Activated CD4-positive, CD25-positive, alpha-beta regulatory T cell treated with anti-CD3 and anti-CD28 coated beads, Interleukin-2, amount 50 U/mL, for 24 hours (primary cell): ENCODE measurements at regions not wholly inside any gene's neighbourhood (a gene's known extent, or its start where the extent isn't known, plus 50 kb on each side); places are given as distances from the start of the nearest gene placed in this dataset.
"Not testable (repeated sequence)": the region's sequence is repeated elsewhere in the genome, so short reads cannot be mapped to it uniquely, and the experiment has no call there.

Experiments
- ATAC-seq, 2 donors: fragments of 150-1000 bp; cut with Tn5 transposase; one replicate each; pipeline ENCODE4 v1.10.0; 2021; ENCODE audit warnings: mild to moderate bottlenecking in 1 of 2, moderate library complexity in 1 of 2

DNA sequence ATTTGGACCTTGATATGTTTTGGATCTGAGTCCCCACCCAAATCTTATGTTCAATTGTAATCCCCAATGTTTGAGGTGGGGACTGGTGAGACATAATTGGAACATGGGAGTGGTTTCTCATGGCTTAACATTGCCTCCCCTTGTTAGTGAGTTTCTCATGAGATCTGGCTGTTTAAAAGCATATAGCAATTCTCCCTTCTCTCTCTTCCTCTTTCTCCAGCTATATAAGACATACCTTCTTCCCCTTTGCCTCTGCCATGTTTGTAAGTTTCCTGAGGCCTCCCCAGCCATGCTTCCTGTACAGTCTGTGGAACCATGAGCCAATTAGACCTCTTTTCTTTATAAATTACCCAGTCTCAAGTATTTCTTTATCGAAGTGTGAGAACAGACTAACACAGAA is 692.4 kb downstream of the KCNT2 start:
- no peak for ATAC-seq

DNA sequence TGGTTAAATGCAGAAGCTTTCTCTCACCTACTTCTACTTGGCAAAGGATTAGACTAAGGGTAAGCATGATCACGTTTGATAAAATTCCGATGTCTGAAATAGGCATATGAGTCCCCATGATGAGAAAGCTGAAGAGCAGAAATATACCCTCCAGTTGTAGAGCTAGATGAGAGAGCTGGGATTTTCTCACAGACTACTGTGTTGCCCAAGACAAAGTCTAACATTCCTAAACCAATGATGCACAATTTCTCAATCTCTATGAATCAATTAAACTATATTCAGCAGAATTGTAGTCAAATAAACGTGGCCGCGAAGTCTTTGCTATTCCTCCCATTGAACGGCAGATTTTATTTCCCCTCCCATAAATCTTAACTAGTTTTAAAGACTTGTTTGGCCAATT is 699.2 kb downstream of the KCNT2 start:
- no peak for ATAC-seq

DNA sequence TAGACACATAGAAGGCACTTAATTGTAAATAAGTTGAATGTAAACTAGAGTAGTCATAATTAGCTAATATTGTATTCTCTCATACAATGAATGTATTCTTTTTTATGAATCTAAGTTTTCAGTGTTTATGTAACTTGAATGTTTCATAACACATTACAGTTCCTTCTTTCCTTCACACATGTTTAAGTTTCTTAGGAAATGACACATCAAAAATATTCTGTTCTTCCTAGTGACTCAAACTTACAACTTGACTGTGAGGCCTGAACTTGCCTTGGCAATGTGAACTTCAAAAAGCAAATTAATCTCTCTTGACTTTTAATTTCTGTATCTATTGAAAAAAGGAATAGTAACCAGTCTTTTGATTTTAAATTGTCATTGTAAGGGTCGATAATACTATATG is 700.1 kb downstream of the KCNT2 start:
- no peak for ATAC-seq

DNA sequence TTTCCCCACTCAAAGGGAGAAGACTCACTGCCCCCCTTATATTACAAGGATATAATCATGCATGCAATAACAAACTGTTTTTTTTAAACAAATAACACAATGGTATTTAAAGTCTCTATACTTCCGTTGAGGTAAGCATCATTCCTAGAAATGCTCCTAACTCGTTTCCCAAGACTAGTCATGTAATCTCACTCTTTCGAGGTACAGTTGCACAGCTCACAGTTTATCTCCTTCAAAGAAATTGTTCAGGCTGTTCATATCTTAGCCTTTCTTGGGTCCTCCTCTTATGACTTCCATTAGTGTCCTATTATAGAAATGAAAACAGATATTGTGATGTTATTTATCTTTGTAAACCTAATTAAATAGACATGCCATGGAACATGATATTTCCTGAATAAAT is 705.0 kb downstream of the KCNT2 start:
- ATAC-seq, result no peak

DNA sequence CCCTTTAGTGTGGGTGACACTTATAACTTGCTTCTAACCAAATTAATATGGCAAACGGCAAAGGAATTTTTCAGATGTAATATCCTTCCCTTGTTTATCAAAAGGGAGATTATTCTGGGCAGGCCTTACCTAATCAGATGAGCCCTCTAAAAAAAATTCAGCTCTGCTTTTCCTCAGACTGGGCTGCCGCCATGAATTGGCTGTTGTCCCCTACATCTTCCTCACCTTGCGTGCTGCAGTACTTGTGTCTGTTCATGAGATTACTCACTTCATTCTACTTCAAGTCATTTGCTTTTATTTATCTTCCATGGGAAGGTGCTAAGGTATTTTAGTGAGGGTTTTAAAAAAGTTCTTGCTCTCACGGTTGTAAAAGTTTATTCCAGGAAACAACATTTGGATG is 705.5 kb downstream of the KCNT2 start:
- ATAC-seq, result no peak

DNA sequence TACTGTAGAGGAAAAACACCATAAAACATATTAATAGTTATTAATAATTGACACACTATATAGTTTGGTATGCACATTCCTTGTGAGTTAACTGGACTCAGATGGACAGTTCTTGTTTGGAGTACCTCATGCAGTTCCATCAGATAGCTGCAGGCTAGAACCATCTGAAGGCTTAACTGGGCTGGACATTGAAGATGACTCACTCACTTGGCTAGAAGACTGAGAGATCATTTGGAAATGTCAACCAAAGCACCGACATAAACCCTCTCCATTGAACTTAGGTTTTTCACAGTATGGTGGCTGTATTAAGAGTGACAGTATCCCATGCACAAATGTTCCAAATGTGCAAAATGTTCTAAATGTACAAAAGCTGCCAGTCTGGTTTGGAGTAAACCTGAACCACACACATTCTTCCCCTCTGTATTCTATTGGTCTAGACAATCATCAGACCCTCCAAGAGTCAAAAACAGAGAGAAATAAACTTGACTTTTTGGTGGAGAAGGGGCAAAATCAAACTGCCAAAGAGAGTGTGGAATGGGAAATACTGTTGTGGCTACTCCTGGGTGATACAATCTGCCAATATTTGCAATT is 708.4 kb downstream of the KCNT2 start:
- ATAC-seq, result no peak

DNA sequence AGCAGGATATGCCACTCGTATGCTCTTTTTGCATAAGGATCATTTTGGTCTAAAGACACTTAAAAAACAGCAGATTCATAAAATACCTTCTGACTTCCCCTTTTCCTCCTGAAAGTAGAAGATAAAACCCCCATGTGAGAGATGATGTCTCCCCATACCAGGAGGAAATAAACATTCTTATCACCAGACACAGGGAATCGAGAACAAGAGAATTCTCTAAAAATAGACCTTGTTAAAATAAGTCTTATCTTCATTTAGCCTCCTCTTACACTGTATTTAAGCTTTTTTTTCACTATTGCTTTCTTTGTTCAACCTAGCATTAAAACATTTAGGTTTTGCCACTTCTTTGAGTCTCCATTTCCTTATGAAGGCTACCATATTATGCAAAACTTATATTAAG is 709.3 kb downstream of the KCNT2 start:
- ATAC-seq, result no peak

DNA sequence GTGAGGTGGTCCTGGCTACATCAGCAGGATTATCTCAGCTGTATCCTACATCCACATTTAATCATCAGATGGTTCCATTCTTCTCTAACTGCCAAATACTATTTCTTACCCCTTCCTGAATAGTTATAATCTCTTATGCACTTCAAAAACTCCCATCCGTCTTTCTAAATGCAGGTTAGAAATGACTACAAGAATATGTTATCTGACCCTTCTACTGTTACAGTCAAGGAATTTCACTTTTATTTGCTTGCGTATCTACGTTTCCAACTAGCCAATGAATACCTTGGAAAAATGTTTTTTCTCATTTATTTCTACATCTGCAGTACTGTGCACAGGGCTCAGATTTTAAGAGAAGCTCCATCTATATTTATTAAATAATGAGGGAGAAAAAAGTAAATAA is 709.9 kb downstream of the KCNT2 start:
- ATAC-seq, result no peak

DNA sequence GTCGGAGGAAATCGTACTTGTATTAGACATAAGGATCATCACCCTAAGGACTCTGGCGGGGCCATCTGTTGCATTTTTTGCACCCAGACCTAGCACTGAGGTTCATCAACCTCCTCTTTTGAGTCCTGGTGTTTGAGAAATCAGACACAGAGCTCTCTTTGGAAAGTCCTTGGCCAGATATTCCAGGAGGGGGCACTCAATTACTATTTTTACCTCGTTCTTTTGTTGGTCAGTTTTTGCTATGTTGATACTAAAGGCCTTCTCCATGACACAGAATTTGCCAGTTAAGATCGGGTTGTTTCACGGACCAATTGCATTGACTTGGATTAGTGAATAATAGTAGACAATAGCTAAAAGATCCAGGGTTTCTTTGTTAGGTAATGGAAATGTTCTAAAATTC is 711.2 kb downstream of the KCNT2 start:
- no peak for ATAC-seq

DNA sequence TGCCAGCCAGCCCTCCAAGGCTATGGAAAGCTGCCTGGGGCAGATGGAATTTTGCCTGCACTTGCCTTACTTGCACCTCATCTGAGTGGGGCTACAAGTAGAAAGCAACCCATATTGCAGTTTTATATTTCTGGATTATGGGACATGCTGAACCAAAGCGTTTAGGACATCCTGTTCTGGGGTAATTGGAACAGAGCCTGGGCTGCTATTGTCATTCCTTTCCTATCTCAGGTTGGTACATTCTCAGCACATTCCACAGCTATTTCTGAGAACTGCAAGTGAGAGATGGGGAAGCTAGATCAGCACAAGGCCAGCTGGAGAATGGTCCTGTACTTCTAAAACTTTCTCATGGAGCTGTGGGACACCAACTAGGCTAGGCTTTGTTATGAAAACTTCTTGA is 713.8 kb downstream of the KCNT2 start:
- no peak for ATAC-seq

DNA sequence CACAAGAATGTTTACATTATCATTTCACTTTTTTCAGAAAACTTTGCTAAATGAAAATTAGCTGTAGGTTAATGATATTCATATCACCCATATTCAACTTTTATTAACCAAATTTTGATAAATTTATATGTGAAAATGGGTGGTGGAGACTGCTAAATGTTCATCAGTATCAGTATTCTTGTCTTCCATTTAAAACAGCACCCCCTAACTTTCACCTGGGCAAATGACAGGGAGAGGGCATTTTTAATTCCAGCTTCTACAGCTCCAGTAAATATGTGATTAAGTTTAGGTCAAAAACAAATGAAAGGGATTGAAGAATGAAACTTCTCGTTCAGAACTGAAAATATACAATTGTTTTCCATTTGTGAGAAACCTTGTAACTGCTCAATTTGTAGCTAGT is 722.2 kb downstream of the KCNT2 start:
- ATAC-seq, result no peak

DNA sequence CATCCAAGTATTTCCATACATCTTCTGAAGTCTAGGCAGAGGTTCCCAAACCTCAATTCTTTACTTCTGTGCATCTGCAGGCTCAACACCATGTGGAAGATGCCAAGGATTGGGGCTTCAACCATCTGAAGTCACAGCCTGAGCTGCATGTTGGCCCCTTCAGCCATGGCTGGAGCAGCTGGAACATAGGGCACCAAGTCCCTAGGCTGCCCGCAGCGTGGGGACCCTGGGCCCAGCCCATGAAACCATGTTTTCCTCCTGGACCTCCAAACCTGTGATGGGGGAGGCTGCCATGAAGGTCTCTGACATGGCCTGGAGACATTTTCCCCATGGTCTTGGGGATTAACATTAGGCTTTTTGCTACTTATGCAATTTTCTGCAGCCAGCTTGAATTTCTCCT is 729.8 kb downstream of the KCNT2 start:
- ATAC-seq, result no peak

DNA sequence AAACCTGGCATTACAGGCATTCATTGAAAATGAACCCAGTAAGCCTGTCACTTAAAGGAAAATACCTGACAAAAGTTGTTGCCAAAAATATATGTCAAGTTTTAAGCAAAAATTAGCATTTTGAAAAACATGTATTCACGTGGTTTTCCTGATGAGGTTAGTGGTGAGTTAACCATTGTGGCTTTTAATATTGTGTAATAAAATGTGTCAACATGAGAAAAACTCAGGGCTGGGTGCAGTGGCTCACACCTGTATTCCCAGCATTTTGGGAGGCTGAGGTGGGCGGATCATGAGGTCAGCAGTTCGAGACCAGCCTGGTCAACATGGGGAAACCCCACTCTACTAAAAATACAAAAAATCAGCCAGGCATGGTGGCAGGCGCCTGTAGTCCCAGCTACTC is 731.4 kb downstream of the KCNT2 start:
- no peak for ATAC-seq

DNA sequence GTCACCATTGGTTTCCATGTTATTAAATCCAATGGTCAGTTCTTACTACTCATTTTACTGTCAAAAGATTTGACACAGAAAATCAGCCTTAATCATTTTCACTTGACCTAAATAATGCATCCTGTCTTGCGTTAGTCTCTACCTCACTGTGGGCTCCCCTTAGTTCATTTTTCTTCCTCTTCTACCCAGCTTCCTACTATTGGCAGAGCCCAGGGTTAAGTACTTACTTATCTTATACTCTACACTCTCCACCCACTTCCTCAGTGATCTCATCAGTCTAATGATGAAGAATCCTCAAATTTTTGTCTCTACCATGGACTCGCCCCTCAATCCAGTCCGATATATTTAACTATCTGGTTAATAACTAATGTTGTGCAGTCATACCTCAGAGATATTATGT is 735.9 kb downstream of the KCNT2 start:
- no peak for ATAC-seq

DNA sequence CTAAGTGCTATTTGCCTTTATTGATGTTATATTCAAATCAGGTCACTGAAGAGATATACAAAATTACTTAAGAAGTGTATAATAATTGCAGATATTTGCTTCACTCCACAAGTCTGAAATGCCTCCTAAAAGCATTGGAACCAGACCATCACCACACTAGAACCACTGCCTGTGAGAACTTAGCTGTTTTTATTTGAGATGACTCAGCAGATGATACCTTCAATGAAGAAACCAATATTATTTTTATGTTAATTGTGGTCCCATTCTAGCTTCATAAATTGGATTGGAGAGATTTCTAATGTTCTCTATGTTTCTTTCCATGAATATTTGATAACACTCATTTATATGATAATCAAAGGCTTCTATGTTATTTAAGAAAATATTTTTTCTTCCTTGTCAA is 740.6 kb downstream of the KCNT2 start:
- no peak for ATAC-seq

DNA sequence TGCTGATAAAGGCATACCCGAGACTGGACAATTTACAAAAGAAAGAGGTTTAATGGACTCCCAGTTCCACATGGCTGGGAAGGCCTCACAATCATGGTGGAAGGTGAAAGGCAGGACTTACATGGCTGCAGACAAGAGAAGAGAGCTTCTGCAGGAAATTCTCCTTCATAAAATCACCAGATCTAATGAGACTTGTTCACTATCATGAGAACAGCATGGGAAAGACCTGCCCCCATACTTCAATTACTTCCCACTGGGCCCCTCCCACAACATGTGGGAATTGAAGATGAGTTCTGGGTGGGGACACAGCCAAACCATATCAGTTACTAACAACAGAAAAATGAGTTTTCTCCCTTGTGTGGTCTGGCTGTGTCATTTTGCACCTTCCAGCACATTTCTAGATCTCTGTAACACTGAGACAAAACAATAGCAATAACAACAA is 741.4 kb downstream of the KCNT2 start:
- no peak for ATAC-seq

DNA sequence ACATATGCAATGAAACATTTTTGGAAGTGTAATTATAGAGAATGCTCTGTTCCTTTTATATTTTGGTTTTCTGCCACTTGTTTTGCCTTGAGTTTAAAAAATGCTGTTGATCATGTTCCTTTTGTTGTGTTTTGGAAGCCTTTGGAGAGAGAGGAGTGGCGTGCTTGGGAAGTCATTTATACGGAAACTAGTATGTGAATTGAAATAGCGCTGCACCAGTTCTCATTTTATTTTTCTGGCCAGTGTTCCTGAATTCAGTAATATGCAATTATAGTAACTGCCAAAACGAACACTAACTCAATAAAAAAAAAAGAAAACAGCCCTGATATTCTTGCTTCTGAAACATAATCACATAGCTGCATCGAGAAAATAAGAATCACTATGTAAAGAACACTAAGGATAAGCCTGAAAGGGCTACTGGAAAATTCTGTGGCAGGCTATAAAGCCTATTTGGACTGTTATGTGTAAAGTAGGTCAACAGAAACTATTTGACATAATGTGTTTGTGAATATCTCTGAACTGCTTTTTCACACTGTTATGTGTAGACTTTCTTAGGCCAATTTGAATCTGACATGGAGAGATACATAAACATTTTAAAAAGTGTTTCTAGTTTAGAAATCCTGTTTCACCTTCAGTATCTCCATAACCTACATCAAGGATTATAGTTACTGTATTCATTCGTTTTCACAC is 742.0 kb downstream of the KCNT2 start:
- ATAC-seq, result no peak

DNA sequence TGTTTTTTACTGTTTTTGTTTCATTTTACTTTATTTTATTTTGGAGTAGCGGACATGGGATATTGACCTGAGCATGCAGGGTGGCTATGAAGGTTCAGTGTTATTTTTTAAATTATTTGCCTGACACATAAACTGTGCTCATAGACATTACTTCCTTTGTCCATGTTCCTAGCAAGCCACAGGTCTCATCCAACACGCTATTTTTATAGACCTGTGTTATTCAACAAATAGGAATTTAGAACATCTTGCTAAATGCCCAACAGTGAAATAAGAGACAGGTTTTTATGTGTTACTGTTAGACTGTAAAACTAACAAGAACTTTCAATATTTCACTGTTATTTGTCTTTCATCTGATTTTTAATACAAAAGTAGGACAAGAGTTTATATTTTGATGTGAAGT is 756.4 kb downstream of the KCNT2 start:
- ATAC-seq, result no peak

DNA sequence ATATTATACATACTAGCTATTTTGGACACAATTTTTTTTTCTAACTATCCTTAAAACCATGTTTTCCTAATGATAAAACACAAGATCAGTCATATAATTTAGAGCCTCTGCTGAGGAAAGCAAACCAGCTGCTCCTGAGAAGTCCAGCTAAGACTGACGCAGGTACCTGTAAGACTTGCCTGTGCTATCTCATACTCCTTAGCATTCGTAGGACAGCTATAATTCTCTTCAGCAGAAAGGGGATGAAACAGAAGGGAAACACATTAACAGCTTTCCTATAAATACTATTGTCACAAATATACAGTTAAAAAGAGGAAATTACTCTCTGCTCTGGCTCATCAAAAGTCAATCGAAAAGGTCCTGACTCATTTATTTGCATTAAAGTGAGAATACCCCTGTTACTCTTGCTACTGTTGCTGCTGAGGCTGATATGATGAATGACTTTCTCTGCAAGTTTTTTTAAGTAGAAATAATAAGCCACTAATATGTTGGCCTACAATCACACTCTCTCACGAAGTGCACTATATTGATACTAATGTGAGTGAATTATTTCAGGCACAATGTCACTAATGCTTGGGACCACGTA is 757.1 kb downstream of the KCNT2 start:
- ATAC-seq, result no peak

DNA sequence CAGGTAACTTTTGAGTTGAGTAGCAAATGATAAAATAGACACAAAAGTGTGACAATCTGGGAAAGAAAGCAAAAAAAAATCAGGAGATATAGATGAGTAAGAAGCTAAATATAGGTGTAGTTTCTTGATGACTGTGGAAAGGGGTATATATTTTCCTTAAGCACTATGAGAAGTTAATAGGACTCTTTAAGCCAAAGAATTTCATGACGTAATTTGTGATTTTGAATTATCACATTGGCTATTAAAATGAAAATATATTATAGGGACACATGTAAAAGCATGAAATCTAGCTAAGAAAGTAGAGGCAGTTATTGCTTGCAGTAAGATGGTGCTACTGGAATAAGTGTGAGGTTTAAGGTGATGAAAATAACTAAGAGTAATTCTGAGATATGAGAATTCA is 759.1 kb downstream of the KCNT2 start:
- no peak for ATAC-seq

DNA sequence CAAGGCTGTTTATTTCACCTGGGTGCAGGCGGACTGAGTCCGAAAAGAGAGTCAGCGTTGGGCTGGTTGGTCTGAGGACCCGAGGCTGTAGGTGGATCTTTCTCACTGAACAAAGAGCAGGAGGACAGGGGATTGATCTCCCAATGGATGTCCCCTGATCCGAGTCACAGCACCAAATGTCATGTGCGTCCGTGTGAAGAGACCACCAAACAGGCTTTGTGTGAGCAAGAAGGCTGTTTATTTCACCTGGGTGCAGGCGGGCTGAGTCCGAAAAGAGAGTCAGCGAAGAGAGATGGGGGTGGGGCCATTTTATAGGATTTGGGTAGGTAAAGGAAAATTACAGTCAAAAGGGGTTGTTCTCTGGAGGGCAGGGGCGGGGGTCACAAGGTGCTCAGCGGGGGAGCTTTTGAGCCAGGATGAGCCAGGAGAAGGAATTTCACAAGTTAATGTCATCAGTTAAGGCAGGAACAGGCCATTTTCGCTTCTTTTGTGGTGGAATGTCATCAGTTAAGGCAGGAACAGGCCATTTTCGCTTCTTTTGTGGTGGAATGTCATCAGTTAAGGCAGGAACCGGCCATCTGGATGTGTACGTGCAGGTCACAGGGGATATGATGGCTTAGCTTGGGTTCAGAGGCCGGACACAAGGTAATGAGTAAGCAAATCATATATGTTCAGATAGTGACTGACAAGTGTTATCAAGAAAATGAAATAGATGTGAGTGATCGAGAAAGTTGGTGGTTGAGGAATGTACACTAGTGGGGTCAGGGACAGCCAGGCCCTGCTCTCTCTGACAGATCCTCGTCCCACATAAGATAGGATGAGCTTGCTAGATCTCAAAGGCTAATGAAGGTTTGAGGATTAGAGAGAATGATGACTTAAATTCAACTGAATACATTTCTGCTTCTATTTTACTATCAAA is 760.0 kb downstream of the KCNT2 start:
- ATAC-seq, result not testable (repeated sequence)

DNA sequence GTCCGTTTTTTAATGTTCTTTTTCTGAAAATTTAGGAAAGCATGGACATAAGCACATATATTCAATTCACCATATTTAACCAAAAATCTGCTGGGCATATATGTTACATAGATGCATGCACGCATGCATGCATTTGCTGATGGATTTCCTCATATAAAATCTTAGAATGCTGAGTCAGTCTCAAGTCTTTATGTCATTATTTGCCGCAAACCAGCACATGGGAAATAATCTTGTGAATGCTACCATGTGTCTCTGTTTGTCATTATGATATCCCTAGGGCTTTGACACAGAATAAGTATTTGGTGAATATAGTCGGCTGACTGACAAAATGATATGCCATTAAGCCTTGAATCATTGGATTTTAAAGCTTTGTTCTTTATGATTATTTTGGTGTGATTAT is 776.5 kb downstream of the KCNT2 start:
- no peak for ATAC-seq

DNA sequence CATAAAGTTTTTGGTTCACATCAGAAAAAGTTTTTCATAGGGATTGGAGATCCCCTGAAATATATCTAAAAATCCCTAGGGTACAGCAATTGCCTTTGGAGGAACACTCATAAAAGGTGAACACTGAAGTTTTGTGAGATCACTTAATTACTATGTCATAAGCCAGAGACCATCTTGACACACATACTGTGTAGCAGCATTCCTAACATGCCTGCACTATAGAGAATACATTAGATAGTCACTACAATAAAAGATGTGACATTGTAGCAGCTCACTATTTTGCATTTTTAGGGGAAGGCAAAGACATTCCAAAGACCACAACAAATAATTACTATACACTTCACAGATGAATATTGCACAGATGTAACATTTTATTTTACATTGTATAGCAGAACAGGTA is 779.9 kb downstream of the KCNT2 start:
- no peak for ATAC-seq

DNA sequence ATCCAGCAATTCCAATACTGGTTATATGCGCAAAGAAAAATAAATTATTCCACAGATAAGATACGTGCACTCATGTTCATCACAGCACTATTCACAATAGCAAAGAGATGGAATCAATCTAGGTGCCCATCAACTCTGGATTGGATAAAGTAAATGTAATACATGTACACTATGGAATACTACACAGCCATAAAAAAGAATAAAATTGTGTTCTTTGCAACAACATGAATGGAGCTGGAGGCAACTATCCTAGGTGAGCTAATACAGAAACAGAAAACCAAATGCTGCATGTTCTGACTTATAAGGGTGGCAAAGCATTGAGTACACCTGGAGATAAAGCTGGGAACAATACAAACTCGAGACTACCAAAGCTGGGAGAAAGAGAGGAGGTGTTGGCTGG is 787.3 kb downstream of the KCNT2 start:
- ATAC-seq, result no peak
